ENCODE measurements at regions not wholly inside any gene's neighbourhood (a gene's known extent, or its start where the extent isn't known, plus 50 kb on each side); places are given as distances from the start of the nearest gene placed in this dataset.
"Not testable (repeated sequence)": the region's sequence is repeated elsewhere in the genome, so short reads cannot be mapped to it uniquely, and the experiment has no call there.

- TF ChIP-seq, protein P1, sequence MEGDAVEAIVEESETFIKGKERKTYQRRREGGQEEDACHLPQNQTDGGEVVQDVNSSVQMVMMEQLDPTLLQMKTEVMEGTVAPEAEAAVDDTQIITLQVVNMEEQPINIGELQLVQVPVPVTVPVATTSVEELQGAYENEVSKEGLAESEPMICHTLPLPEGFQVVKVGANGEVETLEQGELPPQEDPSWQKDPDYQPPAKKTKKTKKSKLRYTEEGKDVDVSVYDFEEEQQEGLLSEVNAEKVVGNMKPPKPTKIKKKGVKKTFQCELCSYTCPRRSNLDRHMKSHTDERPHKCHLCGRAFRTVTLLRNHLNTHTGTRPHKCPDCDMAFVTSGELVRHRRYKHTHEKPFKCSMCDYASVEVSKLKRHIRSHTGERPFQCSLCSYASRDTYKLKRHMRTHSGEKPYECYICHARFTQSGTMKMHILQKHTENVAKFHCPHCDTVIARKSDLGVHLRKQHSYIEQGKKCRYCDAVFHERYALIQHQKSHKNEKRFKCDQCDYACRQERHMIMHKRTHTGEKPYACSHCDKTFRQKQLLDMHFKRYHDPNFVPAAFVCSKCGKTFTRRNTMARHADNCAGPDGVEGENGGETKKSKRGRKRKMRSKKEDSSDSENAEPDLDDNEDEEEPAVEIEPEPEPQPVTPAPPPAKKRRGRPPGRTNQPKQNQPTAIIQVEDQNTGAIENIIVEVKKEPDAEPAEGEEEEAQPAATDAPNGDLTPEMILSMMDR (IDR thresholded peaks at IDR 0.05) = not testable (repeated sequence)
- not testable (repeated sequence) for TF ChIP-seq POLR2A (IDR thresholded peaks at IDR 0.05)
Measured at GRCh38 chr9:62952840-62953239, 1763.0 kb downstream of the SPATA31A7 start.
